MCF 10A (cell line): ENCODE measurements at regions not wholly inside any gene's neighbourhood (a gene's known extent, or its start where the extent isn't known, plus 50 kb on each side); places are given as distances from the start of the nearest gene placed in this dataset.

Experiments
- BruUV-seq: library from RNA; stranded (reverse); fragments of 400-500 nt; replicated peaks from 2 replicates; lab custom pipeline; 2021; lab: Mats Ljungman, UMichigan
- CTCF ChIA-PET: fragments of 300-600 bp; sonication (Branson Sonifier 250); formaldehyde crosslinking; extraction: SDS; loops from one replicate; lab custom pipeline; 2021; ENCODE audit warnings: antibody characterized with exemption, inconsistent platforms; lab: Yijun Ruan, JAX
- POLR2A ChIA-PET: fragments of 300-600, 350-650 bp; sonication (Branson Sonifier 250); formaldehyde crosslinking; extraction: SDS; loops from one replicate; lab custom pipeline; 2020; ENCODE audit warnings: antibody characterized with exemption, inconsistent platforms; lab: Yijun Ruan, JAX
- DNase-seq: peaks from one replicate; pipeline ENCODE4 v3.0.0-alpha.2; 2018; ENCODE audit not compliant: unreplicated experiment
- H3K27ac Mint-ChIP-seq: one replicate; pipeline ENCODE4 v1.8.0; 2022; ENCODE audit warnings: mild to moderate bottlenecking, low read depth, mixed read lengths; ENCODE audit not compliant: unreplicated experiment
- H3K27me3 Mint-ChIP-seq: one replicate; pipeline ENCODE4 v1.8.0; 2022; ENCODE audit warnings: mixed read lengths; ENCODE audit not compliant: insufficient read depth, unreplicated experiment
- H3K36me3 Mint-ChIP-seq: one replicate; pipeline ENCODE4 v1.8.0; 2022; ENCODE audit warnings: mild to moderate bottlenecking, moderate library complexity, mixed read lengths; ENCODE audit not compliant: insufficient read depth, unreplicated experiment
- H3K4me1 Mint-ChIP-seq: one replicate; pipeline ENCODE4 v1.8.0; 2022; ENCODE audit warnings: mixed read lengths; ENCODE audit not compliant: insufficient read depth, unreplicated experiment
- H3K4me3 Mint-ChIP-seq: one replicate; pipeline ENCODE4 v1.8.0; 2022; ENCODE audit warnings: mild to moderate bottlenecking, moderate library complexity, mixed read lengths; ENCODE audit not compliant: unreplicated experiment
- H3K9me3 Mint-ChIP-seq: one replicate; pipeline ENCODE4 v1.8.0; 2022; ENCODE audit warnings: mixed read lengths; ENCODE audit not compliant: unreplicated experiment
- intact Hi-C: fragments of 100-400 bp; cut with micrococcal nuclease; formaldehyde crosslinking; loops from 2 replicates; pipeline ENCODE4 v1.14.1; 2022
- TF ChIP-seq, protein P1 (sequence below): fragments of 200-600 bp; IDR thresholded peaks from one replicate; pipeline ENCODE4 v1.8.0; 2022; ENCODE audit warnings: antibody characterized with exemption, mild to moderate bottlenecking; ENCODE audit not compliant: unreplicated experiment

DNA sequence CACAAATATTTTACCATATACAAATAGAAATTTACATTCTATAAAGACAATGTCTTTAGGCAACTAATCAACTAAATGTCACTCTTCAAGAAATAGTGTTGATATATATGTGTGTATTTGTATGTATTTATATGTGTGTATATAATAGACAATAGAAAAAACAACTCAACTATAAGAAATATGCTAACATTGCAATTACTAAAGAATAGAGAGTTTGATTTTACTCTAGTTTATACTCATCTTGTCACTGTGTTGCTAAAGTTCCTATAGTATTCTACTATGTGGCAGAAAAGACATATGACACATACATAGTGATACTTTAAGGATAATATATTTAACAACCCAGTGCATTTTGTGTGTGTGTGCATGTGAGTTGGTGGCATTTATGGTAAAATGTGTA, 1728.3 kb downstream of the PLA2G4A start:
- Mint-ChIP-seq H3K27ac (no peak overlapping the region), H3K9me3 (no peaks in the 10 kb centered on the region), H3K4me1 (no peaks in the 10 kb centered on the region), H3K4me3 (no peak overlapping the region), H3K27me3 (no peaks in the 10 kb centered on the region), H3K36me3 (no peaks in the 10 kb centered on the region)
- CTCF ChIA-PET = no interaction called here
- TF ChIP-seq, protein P1, sequence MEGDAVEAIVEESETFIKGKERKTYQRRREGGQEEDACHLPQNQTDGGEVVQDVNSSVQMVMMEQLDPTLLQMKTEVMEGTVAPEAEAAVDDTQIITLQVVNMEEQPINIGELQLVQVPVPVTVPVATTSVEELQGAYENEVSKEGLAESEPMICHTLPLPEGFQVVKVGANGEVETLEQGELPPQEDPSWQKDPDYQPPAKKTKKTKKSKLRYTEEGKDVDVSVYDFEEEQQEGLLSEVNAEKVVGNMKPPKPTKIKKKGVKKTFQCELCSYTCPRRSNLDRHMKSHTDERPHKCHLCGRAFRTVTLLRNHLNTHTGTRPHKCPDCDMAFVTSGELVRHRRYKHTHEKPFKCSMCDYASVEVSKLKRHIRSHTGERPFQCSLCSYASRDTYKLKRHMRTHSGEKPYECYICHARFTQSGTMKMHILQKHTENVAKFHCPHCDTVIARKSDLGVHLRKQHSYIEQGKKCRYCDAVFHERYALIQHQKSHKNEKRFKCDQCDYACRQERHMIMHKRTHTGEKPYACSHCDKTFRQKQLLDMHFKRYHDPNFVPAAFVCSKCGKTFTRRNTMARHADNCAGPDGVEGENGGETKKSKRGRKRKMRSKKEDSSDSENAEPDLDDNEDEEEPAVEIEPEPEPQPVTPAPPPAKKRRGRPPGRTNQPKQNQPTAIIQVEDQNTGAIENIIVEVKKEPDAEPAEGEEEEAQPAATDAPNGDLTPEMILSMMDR = no peak
- no TSS peak for BruUV-seq
- POLR2A ChIA-PET = interaction anchor here (0.6 kb wide), 1 partner anchor 86 kb away, joined by 3 read pairs; no protein-coding TSS in a partner anchor
- DNase-seq = no peak
- intact Hi-C loops = no loop called here

DNA sequence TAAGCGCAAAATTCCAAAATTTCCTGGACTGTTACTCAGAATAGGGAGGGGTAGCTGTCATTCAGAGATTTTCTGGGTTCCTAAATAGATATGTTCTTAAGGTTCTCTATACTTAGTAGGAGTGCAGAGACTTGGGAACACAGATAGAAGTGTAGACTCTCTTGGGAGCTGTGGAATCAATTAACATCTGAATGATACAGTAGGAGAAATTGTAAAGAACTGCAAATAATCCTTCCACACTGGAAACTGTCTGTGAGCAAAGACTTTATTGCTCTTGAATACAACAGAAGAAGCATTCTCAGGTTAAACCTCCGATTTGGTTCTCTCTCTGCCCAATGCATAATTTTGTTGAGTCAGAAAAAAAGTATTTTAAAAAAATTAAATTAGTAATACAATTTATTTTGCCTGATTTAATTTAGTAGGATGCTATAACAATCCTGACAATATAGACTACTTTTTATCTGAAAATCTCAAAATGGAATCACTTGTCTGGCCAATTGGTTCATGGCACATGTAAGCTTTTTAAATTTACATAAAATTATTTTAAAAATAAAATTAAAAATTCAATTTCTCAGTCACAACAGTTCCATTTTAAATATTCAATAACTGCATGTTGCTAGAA, 1754.3 kb downstream of the PLA2G4A start:
- CTCF ChIA-PET = interaction anchor here (0.6 kb wide), 2 partner anchors 455 to 485 kb away, joined by 3 to 6 read pairs; no protein-coding TSS in a partner anchor
- Mint-ChIP-seq H3K9me3 (no peaks in the 10 kb centered on the region), H3K36me3 (no peaks in the 10 kb centered on the region), H3K4me1 (no peaks in the 10 kb centered on the region), H3K4me3 (no peak overlapping the region), H3K27me3 (no peaks in the 10 kb centered on the region), H3K27ac (no peak overlapping the region)
- POLR2A ChIA-PET = no interaction called here
- TF ChIP-seq, protein P1 = no peak
- intact Hi-C loops = no loop called here
- DNase-seq = no peak
- no TSS peak for BruUV-seq

DNA sequence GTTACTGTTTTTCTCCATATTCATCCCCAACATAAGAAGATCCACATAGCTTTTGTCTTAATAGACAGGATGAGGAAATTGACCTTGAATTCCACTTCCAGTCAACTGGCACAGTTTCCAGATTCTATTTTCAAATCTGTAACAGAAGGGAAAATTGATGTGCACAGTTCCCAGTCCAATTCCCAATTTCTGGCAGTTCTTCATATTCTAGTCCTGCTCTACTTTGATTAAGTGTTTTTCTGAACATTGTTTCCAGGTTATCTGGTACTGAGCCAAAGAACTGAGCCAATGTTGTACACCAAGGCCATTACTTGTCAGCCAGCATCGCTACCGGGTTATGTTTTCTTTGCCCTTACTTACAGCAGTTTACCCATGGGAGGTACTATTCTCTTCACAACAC, 1755.4 kb downstream of the PLA2G4A start:
- Mint-ChIP-seq H3K27ac (no peak overlapping the region), H3K27me3 (no peaks in the 10 kb centered on the region), H3K4me1 (no peaks in the 10 kb centered on the region), H3K36me3 (no peaks in the 10 kb centered on the region), H3K9me3 (no peaks in the 10 kb centered on the region), H3K4me3 (no peak overlapping the region)
- DNase-seq = no peak
- POLR2A ChIA-PET = interaction anchor here (0.7 kb wide), 1 partner anchor 1158 kb away, joined by 3 read pairs; no protein-coding TSS in a partner anchor
- no TSS peak for BruUV-seq
- TF ChIP-seq, protein P1 = no peak
- CTCF ChIA-PET = no interaction called here
- intact Hi-C loops = no loop called here

DNA sequence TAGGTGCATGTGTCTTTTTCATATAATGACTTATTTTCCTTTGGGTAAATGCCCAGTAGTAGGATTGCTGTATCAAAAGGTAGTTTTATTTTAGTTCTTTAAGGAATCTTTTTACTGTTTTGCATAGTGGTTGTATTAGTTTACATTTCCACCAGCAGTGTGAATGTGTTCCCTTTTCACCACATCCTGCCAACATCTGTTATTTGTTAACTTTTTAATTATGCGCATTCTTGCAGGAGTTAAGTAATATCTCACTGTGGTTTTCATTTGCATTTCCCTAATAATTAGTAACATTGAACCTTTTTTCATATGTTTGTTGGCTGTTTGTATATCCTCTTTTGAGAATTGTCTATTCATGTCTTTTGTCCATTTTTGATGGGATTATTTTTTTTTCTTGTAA, 1761.9 kb downstream of the PLA2G4A start:
- Mint-ChIP-seq H3K9me3 (no peaks in the 10 kb centered on the region), H3K4me1 (no peaks in the 10 kb centered on the region), H3K27me3 (no peaks in the 10 kb centered on the region), H3K36me3 (no peaks in the 10 kb centered on the region), H3K27ac (no peak overlapping the region), H3K4me3 (no peak overlapping the region)
- ChIA-PET CTCF (no interaction called here), POLR2A (no interaction called here)
- BruUV-seq = no TSS peak
- TF ChIP-seq, protein P1 = no peak
- intact Hi-C loops = no loop called here
- DNase-seq = no peak
